Fibroblast of pulmonary artery (primary cell): ENCODE measurements at regions not wholly inside any gene's neighbourhood (a gene's known extent, or its start where the extent isn't known, plus 50 kb on each side); places are given as distances from the start of the nearest gene placed in this dataset.

Experiments used
- DNase-seq: peaks from one replicate; pipeline ENCODE4 v3.0.0-alpha.2; 2010; ENCODE audit warnings: low read depth
- H3K4me3 ChIP-seq: replicated peaks from 2 replicates; pipeline ENCODE4 v1.5.1; 2011; ENCODE audit warnings: low read depth, mild to moderate bottlenecking, control low read depth, low read length, moderate library complexity
- CTCF ChIP-seq: IDR thresholded peaks from 2 replicates; pipeline ENCODE4 v1.5.1; 2011; ENCODE audit warnings: mild to moderate bottlenecking, control low read depth, low read length, inconsistent platforms; ENCODE audit errors: missing control alignments

DNA sequence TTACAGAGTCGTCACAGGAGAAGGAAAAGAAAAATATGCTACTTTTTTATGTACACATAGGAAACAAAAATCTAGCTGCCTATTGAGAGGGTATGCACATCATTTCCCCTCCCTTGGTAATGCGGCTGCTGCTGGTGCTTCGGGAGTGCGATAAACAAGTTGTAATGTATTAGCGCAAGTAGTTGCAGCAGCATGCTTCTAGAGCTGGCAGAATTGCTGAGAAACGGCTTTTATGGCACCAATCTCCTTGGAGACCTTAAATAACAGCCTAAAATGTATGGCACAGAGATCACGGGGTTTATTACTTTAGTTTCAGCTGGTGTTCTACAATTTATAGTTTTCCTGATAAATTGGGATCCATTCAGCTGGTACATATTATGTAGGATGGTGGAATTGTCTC, 447.6 kb upstream of the TMPO start:
- DNase-seq = no peak
- no peak for TF ChIP-seq CTCF
- H3K4me3 ChIP-seq = no peak overlapping the region

DNA sequence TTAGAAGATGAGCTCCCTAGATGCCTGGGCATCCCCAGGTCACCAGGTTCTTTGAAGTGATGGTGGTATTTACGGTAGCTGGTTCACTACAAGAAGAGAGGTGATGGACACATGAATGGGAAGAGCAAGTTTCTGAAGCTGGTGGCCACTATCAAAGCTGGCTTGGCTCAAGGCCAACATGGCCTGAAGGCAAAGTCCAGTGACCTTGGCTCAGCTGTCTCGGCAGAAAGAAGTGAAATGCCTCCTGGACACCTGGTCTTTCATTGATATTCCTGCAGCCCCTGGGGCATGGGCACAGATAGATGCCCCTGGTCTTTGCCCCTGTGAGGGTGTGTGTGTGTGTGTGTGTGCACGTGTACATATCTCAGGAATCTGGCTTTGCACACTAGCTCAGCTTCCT, 441.8 kb upstream of the TMPO start:
- DNase-seq = no peak
- H3K4me3 ChIP-seq = no peak overlapping the region
- TF ChIP-seq CTCF = no peak

GRCh38 chr12:98074286-98074685, 441.1 kb upstream of the TMPO start:
- no peak for DNase-seq

GRCh38 chr12:98084391-98084790, 431.0 kb upstream of the TMPO start:
- no peak for DNase-seq
- no peak for TF ChIP-seq CTCF
- H3K4me3 ChIP-seq = no peak overlapping the region

More at GRCh38 chr12:98074286-98074685, 441.1 kb upstream of the TMPO start:
- no peak for TF ChIP-seq CTCF
- no peak overlapping the region for H3K4me3 ChIP-seq

- H3K4me3 ChIP-seq = no peak overlapping the region
- TF ChIP-seq CTCF = no peak
- no peak for DNase-seq
Measured at GRCh38 chr12:98085046-98085755, 430.2 kb upstream of the TMPO start.

- no peak for DNase-seq
- no peak for TF ChIP-seq CTCF
- no peak overlapping the region for H3K4me3 ChIP-seq
Measured at GRCh38 chr12:98090731-98091130, 424.7 kb upstream of the TMPO start.

GRCh38 chr12:98096436-98096835, 419.0 kb upstream of the TMPO start:
- H3K4me3 ChIP-seq = no peak overlapping the region
- no peak for TF ChIP-seq CTCF
- DNase-seq = no peak
